ENCODE measurements at regions not wholly inside any gene's neighbourhood (a gene's known extent, or its start where the extent isn't known, plus 50 kb on each side); places are given as distances from the start of the nearest gene placed in this dataset.
A peak's percentile ranks its signal among the peaks of the same experiment; 100 is the strongest.
"Not testable (repeated sequence)": the region's sequence is repeated elsewhere in the genome, so short reads cannot be mapped to it uniquely, and the experiment has no call there.

GRCh38 chr11:71698961-71699360 lies 116.3 kb upstream of the KRTAP5-11 start:
- DNase-seq; H3K9me3 ChIP-seq; H3K4me3 ChIP-seq; H3K27me3 ChIP-seq; H3K36me3 ChIP-seq; intact Hi-C loops (cut with DNase I); H3K27ac ChIP-seq; H3K4me1 ChIP-seq (ENCODE audit: insufficient read depth): not testable (repeated sequence)
- WGBS, 3 donors: 50 to 72% (median 63%) methylated on average over 2 of the region's 2 CpGs

DNA sequence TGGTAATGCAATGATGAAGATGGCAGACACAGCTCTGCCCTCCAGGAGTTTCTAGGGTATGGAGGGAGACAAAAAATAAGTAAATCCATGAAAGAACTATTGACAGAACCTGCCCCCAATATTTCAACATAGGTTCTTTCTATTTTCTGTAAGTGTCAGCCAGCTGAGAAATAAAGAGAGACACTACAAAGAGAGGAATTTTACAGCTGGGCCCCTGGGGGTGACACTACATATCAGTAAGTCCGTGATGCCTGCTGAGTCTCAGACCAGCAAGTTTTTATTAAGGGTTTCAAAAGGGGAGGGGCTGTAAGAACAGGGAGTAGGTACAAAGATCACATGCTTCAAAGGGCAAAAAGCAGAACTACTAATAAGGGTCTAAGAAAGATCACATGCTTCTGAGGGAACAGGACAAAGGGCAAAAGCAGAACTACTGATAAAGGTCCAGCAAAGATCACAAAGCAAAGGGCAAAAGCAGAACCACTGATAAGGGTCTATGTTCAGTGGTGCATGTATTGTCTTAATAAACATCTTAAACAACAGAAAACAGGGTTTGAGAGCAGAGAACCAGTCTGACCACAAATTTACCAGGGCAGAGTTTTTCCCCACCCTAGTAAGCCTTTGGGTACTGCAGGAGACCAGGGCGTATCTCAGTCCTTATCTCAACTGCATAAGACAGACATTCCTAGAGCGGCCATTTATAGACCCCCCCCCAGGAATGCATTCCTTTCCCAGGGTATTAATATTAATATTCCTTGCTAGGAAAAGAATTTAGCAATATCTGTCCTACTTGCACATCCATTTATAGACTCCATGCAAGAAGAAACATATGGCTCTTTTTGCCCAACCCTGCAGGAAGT lies 119.0 kb upstream of the KRTAP5-11 start:
- H3K36me3 ChIP-seq; H3K4me3 ChIP-seq; DNase-seq; H3K9me3 ChIP-seq; H3K4me1 ChIP-seq (ENCODE audit: insufficient read depth); H3K27ac ChIP-seq; H3K27me3 ChIP-seq; intact Hi-C loops (cut with DNase I): not testable (repeated sequence)
- 52 to 63% (median 62%) methylated on average over 3 of the region's 3 CpGs for WGBS, 3 donors

- H3K9me3 ChIP-seq; H3K27me3 ChIP-seq; H3K36me3 ChIP-seq; DNase-seq; H3K27ac ChIP-seq; intact Hi-C loops (cut with DNase I); H3K4me1 ChIP-seq (ENCODE audit: insufficient read depth); H3K4me3 ChIP-seq: not testable (repeated sequence)
- 75 to 88% (median 81%) methylated on average over 2 of the region's 3 CpGs for WGBS, 3 donors
Observed at GRCh38 chr11:71705086-71705737, 122.5 kb upstream of the KRTAP5-11 start.

GRCh38 chr11:71705738-71706432 lies 123.2 kb upstream of the KRTAP5-11 start:
- H3K27me3 ChIP-seq; H3K9me3 ChIP-seq; DNase-seq; H3K27ac ChIP-seq; H3K36me3 ChIP-seq; intact Hi-C loops (cut with DNase I); H3K4me3 ChIP-seq; H3K4me1 ChIP-seq (ENCODE audit: insufficient read depth): not testable (repeated sequence)
- 38 to 64% (median 58%) methylated on average over 3 to 4 of the region's 4 CpGs for WGBS, 3 donors

DNA sequence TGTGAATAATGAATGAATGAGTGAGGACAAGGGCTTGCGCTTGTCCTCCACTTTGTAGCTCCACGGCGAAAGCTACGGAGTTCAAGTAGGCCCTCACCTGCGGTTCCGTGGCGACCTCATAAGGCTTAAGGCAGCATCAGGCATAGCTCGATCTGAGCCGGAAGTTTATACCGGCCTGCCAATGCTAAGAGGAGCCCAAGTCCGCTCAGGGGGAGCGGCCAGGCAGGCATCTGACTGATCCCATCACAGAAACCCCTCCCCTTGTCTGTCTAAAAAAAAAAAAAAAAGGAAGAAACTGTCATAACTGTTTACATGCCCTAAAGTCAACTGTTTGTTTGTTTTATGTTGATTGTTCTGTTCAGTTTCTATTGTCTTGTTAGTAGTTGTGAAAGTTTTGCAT lies 124.4 kb upstream of the KRTAP5-11 start:
- WGBS, 3 donors: 89 to 94% (median 91%) methylated on average over 12 of the region's 12 CpGs
- intact Hi-C loops (cut with DNase I): not testable (repeated sequence)

DNA sequence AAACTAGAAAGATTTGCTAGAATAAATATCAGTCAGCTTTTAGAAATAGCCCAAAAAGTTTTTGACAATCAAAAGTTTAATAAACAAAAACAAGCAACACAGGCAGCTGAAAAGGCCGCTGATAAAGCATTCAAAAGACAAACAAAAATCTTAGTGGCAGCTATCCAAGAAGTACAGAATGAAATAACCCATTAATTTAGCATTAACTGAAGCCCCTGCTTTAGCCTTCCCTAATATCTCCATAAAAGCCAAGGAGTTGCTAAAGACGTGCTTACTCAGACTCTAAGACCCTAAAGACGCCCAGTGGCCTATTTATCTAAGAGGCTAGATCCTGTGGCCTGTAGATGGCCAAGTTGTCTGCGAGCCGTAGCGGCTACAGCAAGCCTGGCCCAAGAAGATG lies 123.5 kb upstream of the DEFB108B start:
- H3K36me3 ChIP-seq; intact Hi-C loops (cut with DNase I): not testable (repeated sequence)
- WGBS, 3 donors: 13 to 31% (median 16%) methylated on average over 6 of the region's 6 CpGs

More for the DNA sequence above, 124.4 kb upstream of the KRTAP5-11 start:
- H3K4me1 ChIP-seq (ENCODE audit: insufficient read depth); H3K27me3 ChIP-seq; H3K36me3 ChIP-seq; H3K9me3 ChIP-seq; H3K4me3 ChIP-seq; DNase-seq; H3K27ac ChIP-seq: not testable (repeated sequence)

GRCh38 chr11:71710171-71710671 lies 122.8 kb upstream of the DEFB108B start:
- intact Hi-C loops (cut with DNase I); H3K27ac ChIP-seq; H3K9me3 ChIP-seq; H3K27me3 ChIP-seq; H3K4me1 ChIP-seq (ENCODE audit: insufficient read depth); H3K4me3 ChIP-seq; H3K36me3 ChIP-seq: not testable (repeated sequence)
- peak; percentile 14 to 50 (median 31) for DNase-seq
- WGBS, 3 donors: 5 to 14% (median 13%) methylated on average over 16 of the region's 16 CpGs

More for the DNA sequence above, 123.5 kb upstream of the DEFB108B start:
- H3K4me3 ChIP-seq; DNase-seq; H3K27me3 ChIP-seq; H3K27ac ChIP-seq; H3K4me1 ChIP-seq (ENCODE audit: insufficient read depth); H3K9me3 ChIP-seq: not testable (repeated sequence)

GRCh38 chr11:71710701-71711385 lies 122.2 kb upstream of the DEFB108B start:
- H3K36me3 ChIP-seq; intact Hi-C loops (cut with DNase I); H3K27ac ChIP-seq; H3K4me3 ChIP-seq; H3K9me3 ChIP-seq; H3K4me1 ChIP-seq (ENCODE audit: insufficient read depth); DNase-seq; H3K27me3 ChIP-seq: not testable (repeated sequence)
- 79 to 83% (median 83%) methylated on average over 10 of the region's 10 CpGs for WGBS, 3 donors

DNA sequence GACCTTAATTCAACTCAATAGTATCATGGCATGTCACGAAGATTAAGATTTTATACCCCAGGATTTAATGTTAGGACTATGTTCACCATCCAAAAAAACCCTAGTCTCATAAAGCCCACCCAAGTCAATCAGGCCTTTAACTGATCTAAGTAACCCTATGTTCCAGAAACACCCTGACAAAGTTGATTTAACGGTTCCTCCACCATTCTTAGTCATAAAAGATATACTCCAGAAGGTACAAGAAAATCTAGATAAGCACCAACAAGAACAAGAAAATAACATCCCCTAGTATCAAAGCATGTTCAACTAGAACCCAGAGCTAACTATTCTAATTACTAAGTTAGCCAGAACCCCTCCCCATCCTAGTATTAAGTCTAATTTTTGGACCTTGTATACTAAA lies 120.7 kb upstream of the DEFB108B start:
- H3K4me3 ChIP-seq; H3K27me3 ChIP-seq; H3K36me3 ChIP-seq; intact Hi-C loops (cut with DNase I); H3K27ac ChIP-seq; H3K4me1 ChIP-seq (ENCODE audit: insufficient read depth); H3K9me3 ChIP-seq; DNase-seq: not testable (repeated sequence)
- 91 to 93% (median 93%) methylated on average over 2 of the region's 2 CpGs for WGBS, 3 donors

- H3K4me3 ChIP-seq; H3K36me3 ChIP-seq; DNase-seq; H3K27ac ChIP-seq; H3K27me3 ChIP-seq; H3K9me3 ChIP-seq; H3K4me1 ChIP-seq (ENCODE audit: insufficient read depth); intact Hi-C loops (cut with DNase I): not testable (repeated sequence)
- WGBS, 3 donors: 6 to 9% (median 7%) methylated on average over 5 of the region's 5 CpGs
Observed at GRCh38 chr11:71712846-71713245, 120.2 kb upstream of the DEFB108B start.

- H3K4me3 ChIP-seq; H3K27ac ChIP-seq; H3K27me3 ChIP-seq; H3K36me3 ChIP-seq; intact Hi-C loops (cut with DNase I); H3K9me3 ChIP-seq; H3K4me1 ChIP-seq (ENCODE audit: insufficient read depth); DNase-seq: not testable (repeated sequence)
- WGBS, 3 donors: 85 to 96% (median 95%) methylated on average over 5 to 6 of the region's 6 CpGs
Observed at GRCh38 chr11:71714510-71714909, 118.5 kb upstream of the DEFB108B start.
